GM21619 (cell line): ENCODE measurements at regions not wholly inside any gene's neighbourhood (a gene's known extent, or its start where the extent isn't known, plus 50 kb on each side); places are given as distances from the start of the nearest gene placed in this dataset.

Experiments
- ATAC-seq: cut with Tn5 transposase; IDR thresholded peaks from one replicate; pipeline ENCODE4 v1.9.1; 2021; ENCODE audit not compliant: unreplicated experiment

GRCh38 chr2:21281384-21281783 is 157.6 kb downstream of the TDRD15 start:
- ATAC-seq, result no peak

- ATAC-seq, result no peak
These were observed 158.2 kb downstream of the TDRD15 start for GRCh38 chr2:21281791-21282514.

- ATAC-seq, result no peak
These were observed 158.7 kb downstream of the TDRD15 start for GRCh38 chr2:21282515-21282898.

GRCh38 chr2:21288299-21288698 is 164.5 kb downstream of the TDRD15 start:
- no peak for ATAC-seq

- no peak for ATAC-seq
These were observed 165.2 kb downstream of the TDRD15 start for GRCh38 chr2:21288739-21289520.

- ATAC-seq, result no peak
These were observed 165.8 kb downstream of the TDRD15 start for GRCh38 chr2:21289551-21289950.

- ATAC-seq, result no peak
These were observed 166.2 kb downstream of the TDRD15 start for GRCh38 chr2:21289989-21290388.

GRCh38 chr2:21291426-21291825 is 167.7 kb downstream of the TDRD15 start:
- ATAC-seq, result no peak

- ATAC-seq, result no peak
These were observed 170.7 kb downstream of the TDRD15 start for GRCh38 chr2:21294446-21294845.

GRCh38 chr2:21299411-21299810 is 175.6 kb downstream of the TDRD15 start:
- ATAC-seq, result no peak

- no peak for ATAC-seq
These were observed 178.2 kb downstream of the TDRD15 start for GRCh38 chr2:21301871-21302455.

GRCh38 chr2:21303876-21304275 is 180.1 kb downstream of the TDRD15 start:
- no peak for ATAC-seq

- ATAC-seq, result no peak
These were observed 181.8 kb downstream of the TDRD15 start for GRCh38 chr2:21305581-21305980.

- no peak for ATAC-seq
These were observed 182.5 kb downstream of the TDRD15 start for GRCh38 chr2:21306235-21306634.

- no peak for ATAC-seq
These were observed 183.3 kb downstream of the TDRD15 start for GRCh38 chr2:21307037-21307436.

GRCh38 chr2:21310493-21310892 is 186.7 kb downstream of the TDRD15 start:
- ATAC-seq, result no peak

- no peak for ATAC-seq
These were observed 190.6 kb downstream of the TDRD15 start for GRCh38 chr2:21314322-21314835.

GRCh38 chr2:21317131-21317530 is 193.4 kb downstream of the TDRD15 start:
- peak; percentile 81 for ATAC-seq

- no peak for ATAC-seq
These were observed 194.5 kb downstream of the TDRD15 start for GRCh38 chr2:21318263-21318662.

- no peak for ATAC-seq
These were observed 202.4 kb downstream of the TDRD15 start for GRCh38 chr2:21326152-21326551.

- no peak for ATAC-seq
These were observed 204.4 kb downstream of the TDRD15 start for GRCh38 chr2:21328177-21328576.
